H1 (cell line): ENCODE measurements at regions not wholly inside any gene's neighbourhood (a gene's known extent, or its start where the extent isn't known, plus 50 kb on each side); places are given as distances from the start of the nearest gene placed in this dataset.

Experiments
- ASH2L ChIP-seq: fragments of 200-600, 300-600 bp; sonication (generic); IDR thresholded peaks from one replicate; pipeline ENCODE4 v1.7.1; 2017; ENCODE audit warnings: low read length
- CBX5 ChIP-seq: fragments of 300-800, 300-1000 bp; sonication (generic); IDR thresholded peaks from 2 replicates; pipeline ENCODE4 v1.7.1; 2016; ENCODE audit warnings: antibody characterized with exemption, low read length, low read depth
- CEBPB ChIP-seq: IDR thresholded peaks from 2 replicates; pipeline ENCODE4 v1.6.1; 2012; ENCODE audit warnings: low read depth, low read length
- CHD1 ChIP-seq: IDR thresholded peaks from 2 replicates; pipeline ENCODE4 v1.6.1; 2012; ENCODE audit warnings: low read depth, low read length, improper control_type of control experiment
- HDAC2 ChIP-seq, 2 experiments: fragments of 300-600 bp in 1 of 2; sonication (generic) in 1 of 2; IDR thresholded peaks; 2 replicates each; pipeline ENCODE4 v1.6.1; 2011 to 2012; ENCODE audit warnings: low read depth in 2 of 2, low read length in 2 of 2, mild to moderate bottlenecking in 2 of 2, moderate library complexity in 2 of 2, borderline replicate concordance in 1 of 2, inconsistent platforms in 1 of 2
- HDAC6 ChIP-seq: IDR thresholded peaks from one replicate; pipeline ENCODE4 v1.7.1; 2012; ENCODE audit warnings: low read depth, mild to moderate bottlenecking, inconsistent platforms, low read length, moderate library complexity
- JUN ChIP-seq: IDR thresholded peaks from 2 replicates; pipeline ENCODE4 v1.6.1; 2011; ENCODE audit warnings: low read depth, mild to moderate bottlenecking, improper control_type of control experiment, low read length
- RNF2 ChIP-seq: fragments of 200-900, 300-1000 bp; sonication (generic); IDR thresholded peaks from 2 replicates; pipeline ENCODE4 v1.7.1; 2016; ENCODE audit warnings: borderline replicate concordance, low read depth, mild to moderate bottlenecking, antibody characterized with exemption, low read length; ENCODE audit not compliant: poor library complexity, severe bottlenecking; ENCODE audit errors: missing control alignments
- RXRA ChIP-seq: IDR thresholded peaks from 2 replicates; pipeline ENCODE4 v1.6.1; 2011; ENCODE audit warnings: low read depth, mild to moderate bottlenecking, low read length, moderate library complexity; ENCODE audit not compliant: insufficient read depth
- SIRT6 ChIP-seq: IDR thresholded peaks from one replicate; pipeline ENCODE4 v1.7.1; 2012; ENCODE audit warnings: low read length, inconsistent platforms
- TF ChIP-seq, protein P1 (sequence below): fragments of 300-600 bp; sonication (generic); IDR thresholded peaks from 2 replicates; pipeline ENCODE4 v1.7.1; 2012; ENCODE audit warnings: low read length, moderate library complexity, mild to moderate bottlenecking, inconsistent platforms; ENCODE audit not compliant: insufficient replicate concordance
- TF ChIP-seq, protein P2 (sequence below): IDR thresholded peaks from 2 replicates; pipeline ENCODE4 v1.6.1; 2012; ENCODE audit warnings: inconsistent platforms

DNA sequence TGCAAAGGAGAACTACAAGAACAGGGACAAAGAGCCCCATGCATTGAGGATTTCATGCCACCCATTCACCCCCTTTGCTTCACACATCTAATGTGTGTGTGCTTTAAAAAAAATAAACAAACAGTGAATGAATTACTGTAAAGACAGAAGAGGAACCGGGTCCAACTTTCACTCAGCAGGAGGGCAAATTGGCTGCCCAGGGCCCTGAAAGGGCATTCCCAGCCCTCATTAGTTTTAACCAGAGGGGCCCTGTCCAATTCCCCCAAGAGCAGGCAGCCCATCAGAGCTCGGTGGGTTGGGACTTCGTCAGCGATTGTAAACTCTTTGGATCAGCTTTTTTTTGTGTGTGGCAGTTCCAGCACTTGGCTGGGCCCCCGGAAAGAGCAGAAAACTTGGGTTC lies 73.6 kb upstream of the PDZD8 start (continued):
- TF ChIP-seq, protein P1, sequence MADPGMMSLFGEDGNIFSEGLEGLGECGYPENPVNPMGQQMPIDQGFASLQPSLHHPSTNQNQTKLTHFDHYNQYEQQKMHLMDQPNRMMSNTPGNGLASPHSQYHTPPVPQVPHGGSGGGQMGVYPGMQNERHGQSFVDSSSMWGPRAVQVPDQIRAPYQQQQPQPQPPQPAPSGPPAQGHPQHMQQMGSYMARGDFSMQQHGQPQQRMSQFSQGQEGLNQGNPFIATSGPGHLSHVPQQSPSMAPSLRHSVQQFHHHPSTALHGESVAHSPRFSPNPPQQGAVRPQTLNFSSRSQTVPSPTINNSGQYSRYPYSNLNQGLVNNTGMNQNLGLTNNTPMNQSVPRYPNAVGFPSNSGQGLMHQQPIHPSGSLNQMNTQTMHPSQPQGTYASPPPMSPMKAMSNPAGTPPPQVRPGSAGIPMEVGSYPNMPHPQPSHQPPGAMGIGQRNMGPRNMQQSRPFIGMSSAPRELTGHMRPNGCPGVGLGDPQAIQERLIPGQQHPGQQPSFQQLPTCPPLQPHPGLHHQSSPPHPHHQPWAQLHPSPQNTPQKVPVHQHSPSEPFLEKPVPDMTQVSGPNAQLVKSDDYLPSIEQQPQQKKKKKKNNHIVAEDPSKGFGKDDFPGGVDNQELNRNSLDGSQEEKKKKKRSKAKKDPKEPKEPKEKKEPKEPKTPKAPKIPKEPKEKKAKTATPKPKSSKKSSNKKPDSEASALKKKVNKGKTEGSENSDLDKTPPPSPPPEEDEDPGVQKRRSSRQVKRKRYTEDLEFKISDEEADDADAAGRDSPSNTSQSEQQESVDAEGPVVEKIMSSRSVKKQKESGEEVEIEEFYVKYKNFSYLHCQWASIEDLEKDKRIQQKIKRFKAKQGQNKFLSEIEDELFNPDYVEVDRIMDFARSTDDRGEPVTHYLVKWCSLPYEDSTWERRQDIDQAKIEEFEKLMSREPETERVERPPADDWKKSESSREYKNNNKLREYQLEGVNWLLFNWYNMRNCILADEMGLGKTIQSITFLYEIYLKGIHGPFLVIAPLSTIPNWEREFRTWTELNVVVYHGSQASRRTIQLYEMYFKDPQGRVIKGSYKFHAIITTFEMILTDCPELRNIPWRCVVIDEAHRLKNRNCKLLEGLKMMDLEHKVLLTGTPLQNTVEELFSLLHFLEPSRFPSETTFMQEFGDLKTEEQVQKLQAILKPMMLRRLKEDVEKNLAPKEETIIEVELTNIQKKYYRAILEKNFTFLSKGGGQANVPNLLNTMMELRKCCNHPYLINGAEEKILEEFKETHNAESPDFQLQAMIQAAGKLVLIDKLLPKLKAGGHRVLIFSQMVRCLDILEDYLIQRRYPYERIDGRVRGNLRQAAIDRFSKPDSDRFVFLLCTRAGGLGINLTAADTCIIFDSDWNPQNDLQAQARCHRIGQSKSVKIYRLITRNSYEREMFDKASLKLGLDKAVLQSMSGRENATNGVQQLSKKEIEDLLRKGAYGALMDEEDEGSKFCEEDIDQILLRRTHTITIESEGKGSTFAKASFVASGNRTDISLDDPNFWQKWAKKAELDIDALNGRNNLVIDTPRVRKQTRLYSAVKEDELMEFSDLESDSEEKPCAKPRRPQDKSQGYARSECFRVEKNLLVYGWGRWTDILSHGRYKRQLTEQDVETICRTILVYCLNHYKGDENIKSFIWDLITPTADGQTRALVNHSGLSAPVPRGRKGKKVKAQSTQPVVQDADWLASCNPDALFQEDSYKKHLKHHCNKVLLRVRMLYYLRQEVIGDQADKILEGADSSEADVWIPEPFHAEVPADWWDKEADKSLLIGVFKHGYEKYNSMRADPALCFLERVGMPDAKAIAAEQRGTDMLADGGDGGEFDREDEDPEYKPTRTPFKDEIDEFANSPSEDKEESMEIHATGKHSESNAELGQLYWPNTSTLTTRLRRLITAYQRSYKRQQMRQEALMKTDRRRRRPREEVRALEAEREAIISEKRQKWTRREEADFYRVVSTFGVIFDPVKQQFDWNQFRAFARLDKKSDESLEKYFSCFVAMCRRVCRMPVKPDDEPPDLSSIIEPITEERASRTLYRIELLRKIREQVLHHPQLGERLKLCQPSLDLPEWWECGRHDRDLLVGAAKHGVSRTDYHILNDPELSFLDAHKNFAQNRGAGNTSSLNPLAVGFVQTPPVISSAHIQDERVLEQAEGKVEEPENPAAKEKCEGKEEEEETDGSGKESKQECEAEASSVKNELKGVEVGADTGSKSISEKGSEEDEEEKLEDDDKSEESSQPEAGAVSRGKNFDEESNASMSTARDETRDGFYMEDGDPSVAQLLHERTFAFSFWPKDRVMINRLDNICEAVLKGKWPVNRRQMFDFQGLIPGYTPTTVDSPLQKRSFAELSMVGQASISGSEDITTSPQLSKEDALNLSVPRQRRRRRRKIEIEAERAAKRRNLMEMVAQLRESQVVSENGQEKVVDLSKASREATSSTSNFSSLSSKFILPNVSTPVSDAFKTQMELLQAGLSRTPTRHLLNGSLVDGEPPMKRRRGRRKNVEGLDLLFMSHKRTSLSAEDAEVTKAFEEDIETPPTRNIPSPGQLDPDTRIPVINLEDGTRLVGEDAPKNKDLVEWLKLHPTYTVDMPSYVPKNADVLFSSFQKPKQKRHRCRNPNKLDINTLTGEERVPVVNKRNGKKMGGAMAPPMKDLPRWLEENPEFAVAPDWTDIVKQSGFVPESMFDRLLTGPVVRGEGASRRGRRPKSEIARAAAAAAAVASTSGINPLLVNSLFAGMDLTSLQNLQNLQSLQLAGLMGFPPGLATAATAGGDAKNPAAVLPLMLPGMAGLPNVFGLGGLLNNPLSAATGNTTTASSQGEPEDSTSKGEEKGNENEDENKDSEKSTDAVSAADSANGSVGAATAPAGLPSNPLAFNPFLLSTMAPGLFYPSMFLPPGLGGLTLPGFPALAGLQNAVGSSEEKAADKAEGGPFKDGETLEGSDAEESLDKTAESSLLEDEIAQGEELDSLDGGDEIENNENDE = no peak
- TF ChIP-seq HDAC6 (no peak), ASH2L (no peak), SIRT6 (no peak), JUN (no peak), HDAC2 (IDR thresholded peaks at IDR 0.05; ENCODE audit: borderline replicate concordance in 1 of 2, low read depth in 2 of 2, low read length in 2 of 2) (no peak), RNF2 (no peak), CHD1 (no peak), CBX5 (no peak), CEBPB (no peak), RXRA (no peak)
- TF ChIP-seq, protein P2, sequence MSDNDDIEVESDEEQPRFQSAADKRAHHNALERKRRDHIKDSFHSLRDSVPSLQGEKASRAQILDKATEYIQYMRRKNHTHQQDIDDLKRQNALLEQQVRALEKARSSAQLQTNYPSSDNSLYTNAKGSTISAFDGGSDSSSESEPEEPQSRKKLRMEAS = no peak
